ENCODE measurements at regions not wholly inside any gene's neighbourhood (a gene's known extent, or its start where the extent isn't known, plus 50 kb on each side); places are given as distances from the start of the nearest gene placed in this dataset.

- DNase-seq (no peak), ATAC-seq (no peak)
- H3K36me3 Mint-ChIP-seq (ENCODE audit: insufficient read depth) = no peaks in the 10 kb centered on the region
- no peaks in the 10 kb centered on the region for H3K4me1 Mint-ChIP-seq (ENCODE audit: low read depth)
- peaks cover 9% of the 10 kb centered on the region for H3K9me3 Mint-ChIP-seq
- H3K4me3 Mint-ChIP-seq = no peak overlapping the region
- no peaks in the 10 kb centered on the region for H3K27me3 Mint-ChIP-seq (ENCODE audit: low read depth)
Observed at GRCh38 chrX:7789200-7789599, 53.8 kb upstream of the VCX start.

DNA sequence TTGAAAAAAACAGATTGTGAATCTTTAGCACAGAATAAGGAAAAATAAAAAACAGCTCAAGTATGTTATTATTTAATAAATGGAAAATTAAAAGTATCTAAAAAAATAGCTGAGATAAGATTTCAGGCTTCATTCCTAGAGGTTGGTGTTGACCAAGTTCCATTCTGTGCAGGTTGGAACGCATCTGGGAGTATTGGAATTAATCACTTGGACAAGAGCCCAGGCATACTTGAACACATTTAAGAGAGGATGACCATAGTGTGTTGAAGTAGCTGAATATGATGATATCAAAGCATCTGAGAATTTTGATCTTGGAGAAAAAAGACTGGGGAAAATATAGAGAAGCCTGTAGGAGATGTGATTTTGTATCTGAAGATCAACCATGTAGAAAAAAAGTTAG, 54.6 kb upstream of the VCX start:
- no peaks in the 10 kb centered on the region for H3K4me1 Mint-ChIP-seq (ENCODE audit: low read depth)
- ATAC-seq (no peak), DNase-seq (no peak)
- H3K4me3 Mint-ChIP-seq = no peak overlapping the region
- peaks cover 13% of the 10 kb centered on the region for H3K9me3 Mint-ChIP-seq
- no peaks in the 10 kb centered on the region for H3K27me3 Mint-ChIP-seq (ENCODE audit: low read depth)
- H3K36me3 Mint-ChIP-seq (ENCODE audit: insufficient read depth) = no peaks in the 10 kb centered on the region

DNA sequence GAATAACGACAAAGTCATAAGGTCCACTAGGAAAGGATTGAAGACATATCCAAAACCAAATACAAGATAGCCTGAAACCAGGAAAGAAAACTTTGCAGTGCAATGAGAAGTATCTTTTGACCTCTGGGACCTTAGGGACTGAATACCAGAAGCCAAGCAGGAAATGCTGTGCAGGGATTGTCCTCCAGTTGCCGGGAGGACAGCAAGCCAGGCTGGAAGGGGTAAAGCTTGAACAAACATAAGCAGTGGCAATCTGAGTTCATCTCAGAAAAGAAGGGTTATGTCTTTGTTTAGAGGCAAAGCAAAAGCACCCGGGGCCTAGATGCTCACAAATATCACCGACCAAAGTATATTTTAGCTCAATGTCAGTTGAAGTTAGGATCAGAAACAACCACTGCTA, 55.3 kb upstream of the VCX start:
- no peak overlapping the region for H3K4me3 Mint-ChIP-seq
- H3K27me3 Mint-ChIP-seq (ENCODE audit: low read depth) = no peaks in the 10 kb centered on the region
- H3K36me3 Mint-ChIP-seq (ENCODE audit: insufficient read depth) = no peaks in the 10 kb centered on the region
- H3K4me1 Mint-ChIP-seq (ENCODE audit: low read depth) = no peaks in the 10 kb centered on the region
- peaks cover 13% of the 10 kb centered on the region for H3K9me3 Mint-ChIP-seq
- DNase-seq (no peak), ATAC-seq (no peak)

DNA sequence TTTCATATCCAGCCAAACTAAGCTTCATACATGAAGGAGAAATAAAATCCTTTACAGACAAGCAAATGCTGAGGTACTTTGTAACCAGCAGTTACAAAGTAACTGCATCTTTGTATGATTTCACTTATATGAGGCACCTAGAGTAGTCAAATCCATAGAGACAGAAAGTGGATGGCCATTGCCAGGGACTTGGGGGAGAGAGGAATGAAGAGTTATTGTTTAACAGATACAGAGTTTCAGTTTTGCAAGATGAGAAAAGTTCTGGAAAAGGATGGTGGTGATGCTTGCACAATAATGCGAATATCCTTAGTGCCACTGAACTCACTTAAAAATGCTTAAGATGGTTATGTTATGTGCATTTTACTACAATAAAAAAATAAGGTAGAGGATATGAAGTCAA, 58.4 kb upstream of the VCX start:
- ATAC-seq (no peak), DNase-seq (no peak)
- Mint-ChIP-seq H3K4me3 (no peak overlapping the region), H3K9me3 (peaks cover 13% of the 10 kb centered on the region), H3K27me3 (ENCODE audit: low read depth) (no peaks in the 10 kb centered on the region), H3K36me3 (ENCODE audit: insufficient read depth) (no peaks in the 10 kb centered on the region), H3K4me1 (ENCODE audit: low read depth) (no peaks in the 10 kb centered on the region)

DNA sequence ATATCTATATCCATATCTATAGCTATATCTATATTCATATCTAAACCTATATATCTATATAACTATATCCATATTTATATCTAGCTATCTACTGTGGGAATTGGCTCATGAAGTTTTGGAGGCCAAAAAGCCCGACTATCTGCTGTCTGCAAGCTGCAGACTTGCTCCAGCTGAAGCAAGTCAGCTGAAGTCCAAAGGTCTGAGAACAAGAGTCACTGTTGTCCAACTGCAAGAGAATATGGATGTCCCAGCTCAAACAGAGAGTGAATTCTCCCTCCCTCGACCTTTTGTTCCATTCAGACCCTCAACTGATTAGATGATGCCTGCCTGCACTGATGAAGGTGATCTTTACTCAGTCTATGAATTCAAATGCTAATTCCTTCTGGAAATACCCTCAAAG, 63.3 kb upstream of the VCX start:
- DNase-seq (no peak), ATAC-seq (no peak)
- Mint-ChIP-seq H3K36me3 (ENCODE audit: insufficient read depth) (no peaks in the 10 kb centered on the region), H3K4me1 (ENCODE audit: low read depth) (no peaks in the 10 kb centered on the region), H3K9me3 (peaks cover 4% of the 10 kb centered on the region), H3K4me3 (no peak overlapping the region), H3K27me3 (ENCODE audit: low read depth) (no peaks in the 10 kb centered on the region)

DNA sequence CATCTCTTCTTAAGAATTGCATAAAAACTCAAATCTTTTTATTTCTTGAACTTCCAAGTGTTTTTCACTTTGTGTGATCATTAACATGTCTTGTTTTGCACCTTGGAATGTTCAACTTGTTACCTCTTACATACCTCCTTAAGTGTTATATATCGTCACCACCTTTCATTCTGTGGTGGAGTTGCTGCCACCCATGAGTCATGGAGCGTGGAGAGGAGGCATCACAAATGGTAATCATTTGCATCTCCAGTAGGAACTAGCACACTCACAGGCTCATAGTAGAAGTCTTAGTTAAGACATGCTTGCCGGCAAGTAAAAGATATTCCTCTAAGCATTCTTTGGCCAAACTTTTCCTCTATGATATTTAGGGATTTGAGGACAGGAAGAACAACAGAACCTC, 67.0 kb upstream of the VCX start:
- H3K36me3 Mint-ChIP-seq (ENCODE audit: insufficient read depth) = no peaks in the 10 kb centered on the region
- H3K9me3 Mint-ChIP-seq = no peaks in the 10 kb centered on the region
- H3K4me3 Mint-ChIP-seq = no peak overlapping the region
- H3K4me1 Mint-ChIP-seq (ENCODE audit: low read depth) = no peaks in the 10 kb centered on the region
- no peaks in the 10 kb centered on the region for H3K27me3 Mint-ChIP-seq (ENCODE audit: low read depth)
- ATAC-seq = no peak
- DNase-seq = no peak

GRCh38 chrX:7771788-7772438, 71.1 kb upstream of the VCX start:
- Mint-ChIP-seq H3K9me3 (no peaks in the 10 kb centered on the region), H3K27me3 (ENCODE audit: low read depth) (no peaks in the 10 kb centered on the region), H3K4me3 (no peak overlapping the region), H3K36me3 (ENCODE audit: insufficient read depth) (no peaks in the 10 kb centered on the region), H3K4me1 (ENCODE audit: low read depth) (no peaks in the 10 kb centered on the region)
- ATAC-seq (no peak), DNase-seq (no peak)

GRCh38 chrX:7759830-7760229, 83.1 kb upstream of the VCX start:
- H3K36me3 Mint-ChIP-seq (ENCODE audit: insufficient read depth) = no peaks in the 10 kb centered on the region
- H3K4me3 Mint-ChIP-seq = no peak overlapping the region
- ATAC-seq (no peak), DNase-seq (no peak)
- H3K27me3 Mint-ChIP-seq (ENCODE audit: low read depth) = no peaks in the 10 kb centered on the region
- no peaks in the 10 kb centered on the region for H3K4me1 Mint-ChIP-seq (ENCODE audit: low read depth)
- H3K9me3 Mint-ChIP-seq = no peaks in the 10 kb centered on the region

DNA sequence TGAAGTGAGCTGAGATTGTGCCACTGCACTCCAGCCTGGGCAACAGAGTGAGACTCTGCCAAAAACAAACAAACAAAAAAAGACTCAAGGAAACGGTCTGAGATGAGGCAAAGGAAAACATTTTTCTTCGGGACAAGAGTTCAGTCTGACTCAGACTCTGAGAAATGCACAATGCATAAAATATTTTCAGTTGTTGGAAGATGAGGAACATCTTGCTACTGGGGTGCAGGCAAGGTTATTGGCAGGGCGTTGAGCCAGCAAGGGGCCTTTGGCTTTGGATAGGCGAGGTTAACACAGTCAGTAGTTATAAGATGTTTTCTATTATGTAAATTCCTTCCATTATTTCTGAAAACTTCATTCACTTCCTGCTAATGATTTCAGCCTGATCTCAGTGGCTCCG, 96.1 kb upstream of the VCX start:
- DNase-seq = no peak

GRCh38 chrX:7730071-7730470, 112.9 kb upstream of the VCX start:
- no peak for DNase-seq
- H3K27me3 Mint-ChIP-seq (ENCODE audit: low read depth) = no peaks in the 10 kb centered on the region
- ATAC-seq = no peak
- no peaks in the 10 kb centered on the region for H3K4me1 Mint-ChIP-seq (ENCODE audit: low read depth)
- no peaks in the 10 kb centered on the region for H3K36me3 Mint-ChIP-seq (ENCODE audit: insufficient read depth)
- no peak overlapping the region for H3K4me3 Mint-ChIP-seq
- H3K9me3 Mint-ChIP-seq = no peaks in the 10 kb centered on the region

More for the DNA sequence above, 96.1 kb upstream of the VCX start:
- Mint-ChIP-seq H3K27me3 (ENCODE audit: low read depth) (no peaks in the 10 kb centered on the region), H3K4me1 (ENCODE audit: low read depth) (no peaks in the 10 kb centered on the region), H3K9me3 (no peaks in the 10 kb centered on the region), H3K36me3 (ENCODE audit: insufficient read depth) (no peaks in the 10 kb centered on the region), H3K4me3 (no peak overlapping the region)
- no peak for ATAC-seq

DNA sequence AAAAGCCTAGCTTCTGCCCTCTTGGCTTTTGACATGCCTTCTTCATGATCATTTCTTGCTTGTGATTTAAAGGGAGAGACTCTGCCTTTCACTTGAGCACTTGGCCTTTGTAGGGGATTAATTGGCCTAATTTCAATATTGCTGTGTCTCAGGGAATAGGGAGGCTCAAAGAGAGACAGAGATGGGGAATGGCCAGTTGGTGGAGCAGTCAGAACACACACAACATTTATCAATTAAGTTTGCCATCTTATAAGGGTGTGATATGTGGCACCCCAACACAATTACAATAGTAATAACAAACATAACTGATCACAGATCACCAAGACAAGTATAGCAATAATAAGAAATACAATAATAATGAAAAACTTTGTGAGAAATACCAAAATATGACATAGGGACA, 122.5 kb upstream of the VCX start:
- Mint-ChIP-seq H3K4me3 (no peak overlapping the region), H3K9me3 (no peaks in the 10 kb centered on the region)
- no peak for ATAC-seq

DNA sequence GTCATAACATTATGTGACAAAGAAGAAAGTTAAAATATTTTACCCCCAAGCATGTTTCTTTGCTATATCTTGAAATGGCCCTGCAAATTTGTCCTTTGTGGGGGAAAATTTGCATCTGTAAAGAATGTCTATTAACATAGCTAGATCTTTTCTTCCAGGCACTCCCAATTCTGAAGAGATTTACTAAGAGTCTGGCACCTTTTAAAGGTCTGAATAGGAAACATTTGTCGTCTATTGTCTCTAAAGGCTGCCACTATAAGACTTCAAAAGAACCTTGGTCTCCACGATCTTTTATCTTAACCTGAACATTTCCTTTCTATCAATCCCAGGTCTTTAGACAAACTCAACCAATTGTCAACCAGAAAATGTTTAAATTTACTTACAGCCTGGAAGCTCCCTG, 128.6 kb upstream of the VCX start:
- no peaks in the 10 kb centered on the region for H3K36me3 Mint-ChIP-seq (ENCODE audit: insufficient read depth)
- DNase-seq (no peak), ATAC-seq (no peak)
- H3K4me3 Mint-ChIP-seq = no peak overlapping the region
- H3K4me1 Mint-ChIP-seq (ENCODE audit: low read depth) = no peaks in the 10 kb centered on the region
- H3K27me3 Mint-ChIP-seq (ENCODE audit: low read depth) = no peaks in the 10 kb centered on the region
- H3K9me3 Mint-ChIP-seq = no peaks in the 10 kb centered on the region

More for the DNA sequence above, 122.5 kb upstream of the VCX start:
- DNase-seq = no peak
- no peaks in the 10 kb centered on the region for H3K36me3 Mint-ChIP-seq (ENCODE audit: insufficient read depth)
- H3K27me3 Mint-ChIP-seq (ENCODE audit: low read depth) = no peaks in the 10 kb centered on the region
- no peaks in the 10 kb centered on the region for H3K4me1 Mint-ChIP-seq (ENCODE audit: low read depth)

DNA sequence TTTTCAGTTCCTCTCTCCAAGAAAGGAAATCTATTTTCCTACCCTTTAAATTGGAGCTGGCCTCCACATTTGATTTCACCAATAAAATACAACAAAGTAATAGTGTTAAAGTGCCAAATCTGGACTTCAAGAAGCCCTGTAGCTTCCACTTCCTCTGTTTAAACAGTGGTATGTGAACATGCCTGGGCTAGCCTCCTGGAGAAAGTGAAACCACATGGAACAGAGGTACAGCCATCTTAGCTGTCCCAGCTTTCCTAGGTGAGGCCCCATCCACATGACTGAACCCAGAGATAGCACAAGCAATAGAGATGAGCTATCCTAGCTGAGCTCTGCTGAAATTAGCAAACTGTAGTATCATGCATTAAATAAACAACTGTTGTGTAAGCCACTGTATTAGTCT, 131.8 kb upstream of the VCX start:
- H3K4me1 Mint-ChIP-seq (ENCODE audit: low read depth) = no peaks in the 10 kb centered on the region
- no peak for ATAC-seq
- H3K36me3 Mint-ChIP-seq (ENCODE audit: insufficient read depth) = no peaks in the 10 kb centered on the region

DNA sequence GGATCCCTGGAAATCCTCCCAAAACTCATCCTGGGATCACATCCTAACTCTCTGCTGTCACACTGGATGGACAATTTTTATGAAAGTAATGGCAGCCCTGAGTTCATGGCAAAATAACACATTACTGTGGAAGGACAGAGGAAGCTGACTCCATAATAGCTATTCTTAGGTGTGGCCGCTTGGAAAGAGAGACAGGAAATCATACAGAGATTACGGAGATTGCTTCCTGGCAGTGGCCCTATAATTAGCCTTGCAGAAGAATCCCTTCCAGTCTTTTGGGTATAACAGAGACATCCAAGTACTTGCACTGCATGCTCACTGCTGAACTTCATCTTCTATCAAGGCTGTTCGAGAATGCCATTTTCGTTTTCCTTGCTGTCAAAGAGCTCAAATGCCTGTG, 133.1 kb upstream of the VCX start:
- no peak for DNase-seq
- no peaks in the 10 kb centered on the region for H3K4me1 Mint-ChIP-seq (ENCODE audit: low read depth)
- H3K36me3 Mint-ChIP-seq (ENCODE audit: insufficient read depth) = no peaks in the 10 kb centered on the region
- H3K9me3 Mint-ChIP-seq = no peaks in the 10 kb centered on the region
- ATAC-seq = no peak
- H3K27me3 Mint-ChIP-seq (ENCODE audit: low read depth) = no peaks in the 10 kb centered on the region
- H3K4me3 Mint-ChIP-seq = no peak overlapping the region

More for the DNA sequence above, 131.8 kb upstream of the VCX start:
- no peak for DNase-seq
- Mint-ChIP-seq H3K4me3 (no peak overlapping the region), H3K27me3 (ENCODE audit: low read depth) (no peaks in the 10 kb centered on the region), H3K9me3 (no peaks in the 10 kb centered on the region)

DNA sequence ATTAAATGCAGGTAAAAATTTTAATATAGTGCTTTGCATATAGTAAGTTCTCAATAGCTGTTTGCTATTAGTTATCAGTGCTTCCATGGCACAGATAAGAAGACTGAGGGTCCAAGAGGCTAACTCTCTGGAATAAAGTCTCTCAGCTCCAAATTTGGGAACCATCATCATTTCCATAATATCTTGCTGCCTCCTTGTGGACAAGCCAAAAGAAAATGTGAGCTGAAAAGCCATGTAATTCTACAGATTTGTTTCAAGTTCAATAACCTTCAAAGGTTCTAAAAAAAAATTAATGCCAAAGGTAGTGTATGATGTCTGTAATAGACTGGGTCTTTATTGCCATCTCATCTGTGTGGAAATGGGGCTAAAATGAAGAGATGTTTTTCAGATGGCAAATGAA, 136.9 kb upstream of the VCX start:
- DNase-seq (no peak), ATAC-seq (no peak)
- no peaks in the 10 kb centered on the region for H3K4me1 Mint-ChIP-seq (ENCODE audit: low read depth)
- no peak overlapping the region for H3K4me3 Mint-ChIP-seq
- no peaks in the 10 kb centered on the region for H3K9me3 Mint-ChIP-seq
- no peaks in the 10 kb centered on the region for H3K36me3 Mint-ChIP-seq (ENCODE audit: insufficient read depth)
- no peaks in the 10 kb centered on the region for H3K27me3 Mint-ChIP-seq (ENCODE audit: low read depth)

- no peaks in the 10 kb centered on the region for H3K9me3 Mint-ChIP-seq
- no peaks in the 10 kb centered on the region for H3K27me3 Mint-ChIP-seq (ENCODE audit: low read depth)
- DNase-seq (no peak), ATAC-seq (no peak)
- H3K4me1 Mint-ChIP-seq (ENCODE audit: low read depth) = no peaks in the 10 kb centered on the region
- H3K4me3 Mint-ChIP-seq = no peak overlapping the region
- H3K36me3 Mint-ChIP-seq (ENCODE audit: insufficient read depth) = no peaks in the 10 kb centered on the region
Observed at GRCh38 chrX:7704205-7704604, 138.8 kb upstream of the VCX start.

Measured in activated T-cell treated with anti-CD3 and anti-CD28 coated beads, Interleukin-2, amount 50 U/mL, for 4 hours (primary cell).